ENCODE measurements at regions not wholly inside any gene's neighbourhood (a gene's known extent, or its start where the extent isn't known, plus 50 kb on each side); places are given as distances from the start of the nearest gene placed in this dataset.

DNA sequence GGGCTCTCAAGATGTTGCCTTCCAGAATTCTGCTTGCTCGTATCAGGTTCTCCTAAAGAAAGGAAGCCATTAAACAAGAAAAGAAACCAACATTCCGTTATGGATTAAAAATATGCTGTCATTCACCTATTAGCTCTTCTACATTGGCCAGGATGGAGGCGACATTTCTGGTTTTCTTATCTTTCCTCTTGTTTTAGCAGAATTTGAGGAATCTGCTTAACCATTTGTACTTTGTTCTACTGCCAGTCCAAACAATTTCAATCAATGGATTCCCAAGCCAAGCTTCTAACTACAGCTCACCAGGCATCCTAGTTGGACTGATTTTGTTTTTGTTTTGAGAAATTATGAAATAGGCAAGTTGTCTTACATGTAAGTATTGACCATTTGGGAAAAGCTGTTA lies 164.6 kb upstream of the TSC22D2 start:
- H3K4me1 ChIP-seq (replicated peaks in 1 of 4; ENCODE audit: control insufficient read depth in 3 of 4, insufficient read depth in 4 of 4, low read length in 3 of 4), result peaks cover 0 to 8% (median 2%) of the 10 kb centered on the region in 4 experiments; a peak in 4 of 7 replicates
- H3K79me1 ChIP-seq (ENCODE audit: low read depth, low read length), result no peaks in the 10 kb centered on the region
- no peak overlapping the region for H2AFZ ChIP-seq (ENCODE audit: low read length)
- TF ChIP-seq NANOG (IDR thresholded peaks at IDR 0.05; ENCODE audit: insufficient read depth, low read depth, low read length, poor library complexity, severe bottlenecking) (no peak), E2F6 (IDR thresholded peaks at IDR 0.05) (no peak), TAF7 (optimal IDR thresholded peaks at IDR 0.05; ENCODE audit: borderline replicate concordance, low read depth, low read length) (no peak), RFX5 (IDR thresholded peaks at IDR 0.05; ENCODE audit: borderline replicate concordance, low read depth, low read length) (no peak), CBX8 (IDR thresholded peaks at IDR 0.05; ENCODE audit: borderline replicate concordance, low read depth, low read length) (no peak), ZNF274 (IDR thresholded peaks at IDR 0.05; ENCODE audit: borderline replicate concordance, extremely low read depth, low read length) (no peak), SIN3A (conservative IDR thresholded peaks at IDR 0.05 in 1 of 2, IDR thresholded peaks at IDR 0.05 in 1 of 2; ENCODE audit: low read depth in 1 of 2, low read length in 2 of 2) (no peak), JUND (IDR thresholded peaks at IDR 0.05; ENCODE audit: low read length) (no peak), SIRT6 (IDR thresholded peaks at IDR 0.05; ENCODE audit: low read length) (no peak), TAF1 (IDR thresholded peaks at IDR 0.05; ENCODE audit: low read depth, low read length) (no peak)
- TF ChIP-seq, protein P1, sequence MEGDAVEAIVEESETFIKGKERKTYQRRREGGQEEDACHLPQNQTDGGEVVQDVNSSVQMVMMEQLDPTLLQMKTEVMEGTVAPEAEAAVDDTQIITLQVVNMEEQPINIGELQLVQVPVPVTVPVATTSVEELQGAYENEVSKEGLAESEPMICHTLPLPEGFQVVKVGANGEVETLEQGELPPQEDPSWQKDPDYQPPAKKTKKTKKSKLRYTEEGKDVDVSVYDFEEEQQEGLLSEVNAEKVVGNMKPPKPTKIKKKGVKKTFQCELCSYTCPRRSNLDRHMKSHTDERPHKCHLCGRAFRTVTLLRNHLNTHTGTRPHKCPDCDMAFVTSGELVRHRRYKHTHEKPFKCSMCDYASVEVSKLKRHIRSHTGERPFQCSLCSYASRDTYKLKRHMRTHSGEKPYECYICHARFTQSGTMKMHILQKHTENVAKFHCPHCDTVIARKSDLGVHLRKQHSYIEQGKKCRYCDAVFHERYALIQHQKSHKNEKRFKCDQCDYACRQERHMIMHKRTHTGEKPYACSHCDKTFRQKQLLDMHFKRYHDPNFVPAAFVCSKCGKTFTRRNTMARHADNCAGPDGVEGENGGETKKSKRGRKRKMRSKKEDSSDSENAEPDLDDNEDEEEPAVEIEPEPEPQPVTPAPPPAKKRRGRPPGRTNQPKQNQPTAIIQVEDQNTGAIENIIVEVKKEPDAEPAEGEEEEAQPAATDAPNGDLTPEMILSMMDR (IDR thresholded peaks at IDR 0.05; ENCODE audit: control extremely low read depth in 1 of 3, insufficient read depth in 1 of 3, low read depth in 1 of 3, low read length in 3 of 3), result no peak

More for the DNA sequence above, 164.6 kb upstream of the TSC22D2 start:
- CTCF ChIA-PET (ENCODE audit: partially characterized antibody), result interaction anchor here (0.7 to 8.9 kb wide), 4 partner anchors 14 to 307 kb away, joined by 3 to 77 read pairs (median 4); no protein-coding TSS in a partner anchor
- no peak overlapping the region for H2BK12ac ChIP-seq (ENCODE audit: low read depth, low read length)
- H4K8ac ChIP-seq (ENCODE audit: extremely low read depth, insufficient read depth, low read length), result no peak overlapping the region
- H3K36me3 ChIP-seq (ENCODE audit: control insufficient read depth in 2 of 4, insufficient read depth in 4 of 4, low read length in 3 of 4), result no peaks in the 10 kb centered on the region
- no peak overlapping the region for H3K27ac ChIP-seq (ENCODE audit: low read depth, low read length)
- 91% methylated on average over 3 of the region's 3 CpGs; no CpG with 5 or more reads in 1 of the 2 experiments for WGBS, 2 experiments (ENCODE audit: extremely low coverage in 1 of 2, insufficient coverage in 1 of 2, insufficient read length in 1 of 2, insufficient replicate concordance in 2 of 2, low coverage in 1 of 2, low lambda C conversion rate in 2 of 2, missing lambda C conversion rate in 1 of 2)
- H3K4me3 ChIP-seq (ENCODE audit: extremely low read depth in 1 of 4, insufficient read depth in 2 of 4, low read depth in 3 of 4, low read length in 4 of 4), result no peak overlapping the region
- H3K4me2 ChIP-seq (ENCODE audit: insufficient read depth in 1 of 2, low read depth in 2 of 2, low read length in 2 of 2), result no peak overlapping the region
- H4K5ac ChIP-seq (ENCODE audit: insufficient read length, low read depth, low read length), result no peak overlapping the region
- H3K4ac ChIP-seq (replicated peaks; ENCODE audit: insufficient read length, low read depth, low read length), result no peak overlapping the region
- H3K23ac ChIP-seq (ENCODE audit: insufficient read length), result no peak overlapping the region
- H2BK5ac ChIP-seq (ENCODE audit: low read depth, low read length), result no peak overlapping the region
- H2BK20ac ChIP-seq (ENCODE audit: low read length), result no peak overlapping the region
- POLR2A ChIA-PET (ENCODE audit: partially characterized antibody), result interaction anchor here (0.7 kb wide), 1 partner anchor 208 kb away, joined by 3 read pairs; no protein-coding TSS in a partner anchor
- no peak overlapping the region for H4K91ac ChIP-seq (replicated peaks; ENCODE audit: insufficient read length, low read length)
- H2BK15ac ChIP-seq (ENCODE audit: low read length), result no peak overlapping the region
- H3K27me3 ChIP-seq (replicated peaks in 1 of 4; ENCODE audit: control insufficient read depth in 3 of 4, extremely low read depth in 1 of 4, insufficient read depth in 3 of 4, low read length in 3 of 4), result no peaks in the 10 kb centered on the region
- no peaks in the 10 kb centered on the region for H3K9me3 ChIP-seq (ENCODE audit: insufficient read depth in 2 of 2, low read depth in 1 of 2, low read length in 1 of 2)
- H3K56ac ChIP-seq (replicated peaks; ENCODE audit: insufficient read length, low read depth, low read length), result no peak overlapping the region
- H3K23me2 ChIP-seq (ENCODE audit: low read depth, low read length), result no peaks in the 10 kb centered on the region
- no peak overlapping the region for H3K18ac ChIP-seq (ENCODE audit: extremely low read depth, low read length)
- DNase-seq (ENCODE audit: low read depth in 1 of 2, low spot score in 2 of 2) (no peak), FAIRE-seq (no peak)
- H4K20me1 ChIP-seq (replicated peaks in 1 of 2; ENCODE audit: control insufficient read depth in 1 of 2, insufficient read depth in 2 of 2, low read length in 2 of 2), result no peaks in the 10 kb centered on the region
- H3K9ac ChIP-seq (replicated peaks in 1 of 4; ENCODE audit: extremely low read depth in 1 of 4, low read depth in 3 of 4, low read length in 3 of 4), result no peak overlapping the region
- no peak overlapping the region for H2AK5ac ChIP-seq (ENCODE audit: low read depth, low read length)
- H3K14ac ChIP-seq (ENCODE audit: insufficient read length), result no peak overlapping the region
- no peak overlapping the region for H2BK120ac ChIP-seq (replicated peaks; ENCODE audit: low read depth, low read length)
- H3K79me2 ChIP-seq (ENCODE audit: control insufficient read depth in 1 of 2, insufficient read depth in 2 of 2, low read length in 2 of 2), result no peaks in the 10 kb centered on the region
